Fibroblast of the aortic adventitia (primary cell): ENCODE measurements at regions not wholly inside any gene's neighbourhood (a gene's known extent, or its start where the extent isn't known, plus 50 kb on each side); places are given as distances from the start of the nearest gene placed in this dataset.

Experiments
- DNase-seq: peaks from one replicate; pipeline ENCODE4 v3.0.0-alpha.2; 2010; ENCODE audit warnings: low read depth
- H3K4me3 ChIP-seq: 2 replicates; pipeline ENCODE4 v1.5.1; 2011; ENCODE audit warnings: low read depth, mild to moderate bottlenecking, control low read depth, low read length, moderate library complexity
- TF ChIP-seq, protein P1 (sequence below): IDR thresholded peaks from 2 replicates; pipeline ENCODE4 v1.5.1; 2011; ENCODE audit warnings: mild to moderate bottlenecking, low read length, control low read depth, inconsistent platforms; ENCODE audit not compliant: insufficient read depth

- H3K4me3 ChIP-seq, result no peak overlapping the region
- TF ChIP-seq, protein P1, sequence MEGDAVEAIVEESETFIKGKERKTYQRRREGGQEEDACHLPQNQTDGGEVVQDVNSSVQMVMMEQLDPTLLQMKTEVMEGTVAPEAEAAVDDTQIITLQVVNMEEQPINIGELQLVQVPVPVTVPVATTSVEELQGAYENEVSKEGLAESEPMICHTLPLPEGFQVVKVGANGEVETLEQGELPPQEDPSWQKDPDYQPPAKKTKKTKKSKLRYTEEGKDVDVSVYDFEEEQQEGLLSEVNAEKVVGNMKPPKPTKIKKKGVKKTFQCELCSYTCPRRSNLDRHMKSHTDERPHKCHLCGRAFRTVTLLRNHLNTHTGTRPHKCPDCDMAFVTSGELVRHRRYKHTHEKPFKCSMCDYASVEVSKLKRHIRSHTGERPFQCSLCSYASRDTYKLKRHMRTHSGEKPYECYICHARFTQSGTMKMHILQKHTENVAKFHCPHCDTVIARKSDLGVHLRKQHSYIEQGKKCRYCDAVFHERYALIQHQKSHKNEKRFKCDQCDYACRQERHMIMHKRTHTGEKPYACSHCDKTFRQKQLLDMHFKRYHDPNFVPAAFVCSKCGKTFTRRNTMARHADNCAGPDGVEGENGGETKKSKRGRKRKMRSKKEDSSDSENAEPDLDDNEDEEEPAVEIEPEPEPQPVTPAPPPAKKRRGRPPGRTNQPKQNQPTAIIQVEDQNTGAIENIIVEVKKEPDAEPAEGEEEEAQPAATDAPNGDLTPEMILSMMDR, result no peak
- no peak for DNase-seq
Measured at GRCh38 chr6:6818078-6818639, 229.6 kb downstream of the LY86 start.

DNA sequence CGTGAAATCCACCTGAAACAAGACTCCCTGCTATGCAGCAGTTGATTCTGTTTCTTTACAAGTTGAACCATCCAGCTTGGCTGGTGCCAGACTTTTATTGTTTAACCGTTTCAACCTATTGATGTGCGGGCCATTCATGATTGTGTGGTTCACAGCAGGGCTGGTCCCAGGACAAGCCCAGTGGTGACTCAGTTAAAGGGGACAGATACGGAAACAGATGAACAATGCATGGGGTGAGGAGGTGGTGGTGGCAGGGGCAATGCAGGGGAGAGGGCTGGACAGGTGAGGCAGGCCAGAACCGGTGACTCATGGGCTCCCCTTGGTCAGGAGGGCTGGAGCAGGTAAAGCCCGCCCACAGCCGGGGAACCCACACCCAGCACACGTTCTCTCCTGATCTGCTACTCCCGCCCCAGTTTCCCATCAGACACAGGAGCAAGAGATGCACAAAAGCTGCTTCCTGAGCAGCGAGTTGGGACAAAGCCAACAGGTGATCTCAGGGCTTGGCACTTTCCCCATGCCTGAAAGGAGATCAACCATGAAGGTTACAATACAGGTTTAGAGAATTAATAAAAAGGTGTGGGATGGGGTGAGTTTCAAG, 232.2 kb downstream of the LY86 start:
- no peak overlapping the region for H3K4me3 ChIP-seq
- TF ChIP-seq, protein P1, result no peak
- no peak for DNase-seq

DNA sequence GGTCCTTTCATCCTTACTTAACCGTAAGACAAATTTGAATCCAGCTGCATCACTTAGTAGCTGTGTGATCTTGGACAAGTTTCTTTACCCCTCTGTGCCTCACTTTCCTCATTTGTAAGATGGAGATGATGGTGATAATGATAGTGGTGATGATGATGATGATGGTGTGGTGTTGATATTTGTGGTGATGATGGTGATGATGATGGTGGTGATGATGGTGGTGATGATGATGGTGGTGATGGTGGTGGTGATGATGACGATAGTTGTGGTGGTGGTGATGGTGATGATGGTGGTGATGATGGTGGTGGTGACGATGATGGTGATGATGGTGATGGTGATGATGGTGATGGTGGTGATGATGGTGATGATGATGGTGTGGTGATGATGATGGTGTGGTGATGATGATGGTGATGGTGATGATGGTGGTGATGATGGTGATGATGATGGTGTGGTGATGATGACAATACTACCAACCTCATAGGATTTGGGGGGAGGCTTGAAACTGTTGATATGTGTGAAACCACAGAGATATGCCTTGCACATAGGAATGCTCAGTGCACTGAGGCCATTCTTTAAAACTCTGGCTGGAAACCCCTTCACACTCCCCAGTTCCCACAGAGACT, 233.2 kb downstream of the LY86 start:
- TF ChIP-seq, protein P1, result no peak
- H3K4me3 ChIP-seq, result no peak overlapping the region
- DNase-seq, result no peak

- TF ChIP-seq, protein P1, result no peak
- no peak overlapping the region for H3K4me3 ChIP-seq
- DNase-seq, result no peak
Measured at GRCh38 chr6:6823030-6823429, 234.5 kb downstream of the LY86 start.

DNA sequence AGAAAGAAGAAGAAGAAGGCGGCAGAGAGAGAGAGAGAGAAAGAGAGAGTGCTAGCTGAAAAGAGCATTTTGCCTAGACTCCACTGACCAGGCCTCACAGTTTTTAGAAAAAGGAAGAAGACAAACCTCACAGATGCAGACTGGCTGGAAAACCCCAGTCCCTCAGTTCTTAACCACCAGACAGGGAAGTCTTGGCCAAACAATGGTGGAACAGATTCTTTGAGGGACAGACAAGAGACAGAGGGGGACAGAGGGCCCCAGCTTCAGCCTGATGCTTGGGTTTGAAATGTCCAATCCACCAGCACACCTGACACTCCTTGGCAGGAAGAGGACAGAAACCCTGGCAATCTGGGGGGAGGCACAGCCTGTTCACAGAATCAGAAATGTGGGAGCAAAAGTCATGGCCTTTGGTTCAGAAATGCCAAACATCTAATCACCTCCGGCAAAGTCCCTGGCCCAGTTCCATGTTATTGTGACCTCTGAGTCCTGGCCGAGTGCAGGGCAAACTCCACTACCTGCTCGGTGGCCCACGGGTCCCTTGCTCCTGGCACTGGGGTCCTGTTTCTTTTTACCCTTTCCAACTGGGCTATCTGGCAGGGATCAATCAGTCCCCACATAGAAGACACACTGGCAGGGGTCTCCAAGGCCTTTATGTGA, 235.2 kb downstream of the LY86 start:
- DNase-seq, result no peak
- TF ChIP-seq, protein P1, result no peak

DNA sequence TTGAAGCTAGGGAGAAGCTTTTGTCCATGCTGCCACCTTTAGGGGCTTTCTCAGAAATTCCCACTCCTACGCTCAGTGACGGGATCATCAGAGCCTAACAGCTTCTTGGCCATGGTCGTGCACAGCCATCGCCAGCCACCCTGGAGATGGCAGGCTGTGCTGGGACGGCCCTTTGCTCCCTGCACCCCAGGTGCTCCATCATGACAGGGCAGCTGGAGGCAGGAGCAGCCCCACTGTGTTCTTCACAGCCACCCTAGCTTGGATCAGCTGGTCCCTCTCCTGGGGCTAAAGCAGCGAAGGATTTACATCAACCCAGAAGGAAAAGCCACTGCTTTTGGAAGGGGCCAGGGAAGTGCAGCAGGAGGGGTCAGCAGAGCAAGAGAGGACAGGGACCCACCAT, 235.9 kb downstream of the LY86 start:
- H3K4me3 ChIP-seq, result no peak overlapping the region
- TF ChIP-seq, protein P1, result no peak
- no peak for DNase-seq

More for the DNA sequence above, 235.2 kb downstream of the LY86 start:
- no peak overlapping the region for H3K4me3 ChIP-seq
